ENCODE measurements at regions not wholly inside any gene's neighbourhood (a gene's known extent, or its start where the extent isn't known, plus 50 kb on each side); places are given as distances from the start of the nearest gene placed in this dataset.

GRCh38 chr3:145971186-145971585, 189.8 kb downstream of the PLOD2 start:
- TF ChIP-seq JUNB (IDR thresholded peaks at IDR 0.05; ENCODE audit: unreplicated experiment) (no peak), REST (IDR thresholded peaks at IDR 0.05; ENCODE audit: unreplicated experiment) (no peak), CTCF (conservative IDR thresholded peaks at IDR 0.05; ENCODE audit: low read depth in 2 of 2) (no peak), EZH2phosphoT487 (IDR thresholded peaks at IDR 0.05; ENCODE audit: unreplicated experiment) (no peak), POLR2AphosphoS5 (IDR thresholded peaks at IDR 0.05; ENCODE audit: low read depth) (no peak), EZH2 (IDR thresholded peaks at IDR 0.05; ENCODE audit: low read depth, unreplicated experiment) (no peak), ZNF114 (CRISPR knock-in tag; IDR thresholded peaks at IDR 0.05) (no peak)
